HG03060 (cell line): ENCODE measurements at regions not wholly inside any gene's neighbourhood (a gene's known extent, or its start where the extent isn't known, plus 50 kb on each side); places are given as distances from the start of the nearest gene placed in this dataset.
A peak's percentile ranks its signal among the peaks of the same experiment; 100 is the strongest.

Experiments
- ATAC-seq: cut with Tn5 transposase; IDR thresholded peaks from one replicate; pipeline ENCODE4 v1.9.1; 2021; ENCODE audit warnings: low read depth, moderate number of reproducible peaks; ENCODE audit not compliant: unreplicated experiment

DNA sequence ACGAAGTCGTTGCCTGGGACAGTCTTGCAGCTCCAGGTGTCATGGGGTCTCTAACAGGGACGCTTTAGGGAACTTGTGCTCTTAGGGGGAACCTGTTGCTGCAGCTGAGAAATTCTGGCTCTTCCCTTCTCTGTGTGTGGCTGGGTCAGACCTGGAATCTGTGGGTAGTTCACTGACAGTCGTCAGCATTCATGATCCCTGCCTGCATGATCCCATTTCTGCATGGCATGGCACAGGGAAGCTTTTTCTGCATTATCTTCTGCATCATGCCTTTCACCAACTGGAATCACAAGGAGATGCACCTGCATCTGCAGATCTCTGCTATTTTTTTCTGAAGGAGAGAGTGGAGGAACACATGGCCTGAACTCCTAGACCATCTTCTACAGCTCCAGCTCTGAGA, 85.6 kb downstream of the SOX9 start:
- ATAC-seq = no peak

DNA sequence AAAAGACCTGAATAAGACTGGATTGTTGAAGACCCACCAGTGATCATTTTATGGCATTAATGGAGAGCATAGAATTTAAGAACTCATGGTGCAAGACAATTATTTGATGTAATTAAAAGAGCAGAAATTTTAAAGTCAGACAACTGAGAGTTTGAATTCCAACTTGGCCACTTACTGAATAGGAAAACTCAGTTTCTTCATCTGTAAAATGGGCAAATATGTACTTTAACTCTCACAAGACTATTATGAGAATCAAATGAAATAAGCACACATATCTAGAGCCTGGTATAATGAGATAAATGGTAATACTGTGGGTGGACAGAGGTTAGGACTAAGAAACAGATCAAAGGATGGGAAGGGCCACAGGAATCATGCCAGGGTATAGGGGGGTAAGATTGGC, 88.0 kb downstream of the SOX9 start:
- no peak for ATAC-seq

DNA sequence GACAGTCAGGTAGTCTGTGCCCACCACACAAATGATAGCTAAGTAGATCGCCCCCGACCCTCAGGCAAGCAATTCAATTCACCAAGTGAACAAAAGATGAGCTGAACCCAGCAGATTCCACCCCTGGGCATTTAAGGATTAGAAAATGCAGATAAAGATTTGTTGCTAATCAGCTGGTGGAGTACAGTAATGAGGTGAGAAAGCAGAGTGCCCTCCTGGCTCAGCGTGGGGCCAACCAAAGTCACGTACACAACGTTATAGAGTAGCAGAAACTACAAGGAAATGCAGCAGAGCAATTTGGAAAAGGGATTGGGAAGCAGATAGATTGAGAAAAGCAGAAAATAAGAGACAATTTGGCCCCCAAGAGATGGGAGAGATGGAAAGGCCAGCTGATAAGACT, 91.2 kb downstream of the SOX9 start:
- no peak for ATAC-seq

DNA sequence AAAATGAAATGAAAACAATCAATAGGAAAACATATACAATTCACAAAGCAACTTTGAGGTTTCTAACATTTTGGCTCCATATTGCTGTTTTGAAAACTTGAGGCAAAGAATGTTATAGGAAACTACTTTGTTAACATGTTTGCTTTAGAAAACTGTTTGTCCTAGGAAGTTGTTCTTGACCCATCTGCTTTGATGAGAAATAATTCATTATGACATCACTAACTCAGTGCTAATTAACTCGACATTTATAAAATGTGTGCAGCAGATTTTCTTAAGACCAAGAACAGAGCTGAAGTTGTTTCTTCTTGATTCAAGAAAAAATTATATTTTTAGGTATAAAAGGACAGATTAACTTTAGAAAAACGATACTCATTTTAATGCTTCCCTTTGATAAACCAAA, 94.7 kb downstream of the SOX9 start:
- no peak for ATAC-seq

DNA sequence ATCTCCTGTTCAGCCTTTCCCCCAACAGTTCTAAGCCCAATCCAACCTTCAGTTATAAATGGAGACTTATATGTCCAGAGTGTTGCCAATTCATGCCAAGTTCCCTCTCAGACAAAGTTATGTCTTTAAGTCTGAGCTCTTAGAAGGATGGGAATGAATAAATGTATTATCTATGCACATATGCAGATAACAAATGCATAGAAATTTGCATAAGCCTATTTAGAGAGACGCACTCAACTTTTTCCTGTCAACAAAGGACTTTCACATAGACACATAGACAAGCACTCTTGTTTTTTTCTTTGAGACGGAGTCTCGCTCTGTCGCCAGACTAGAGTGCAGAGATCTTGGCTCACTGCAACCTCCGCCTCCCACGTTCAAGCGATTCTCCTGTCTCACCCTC, 95.1 kb downstream of the SOX9 start:
- no peak for ATAC-seq

DNA sequence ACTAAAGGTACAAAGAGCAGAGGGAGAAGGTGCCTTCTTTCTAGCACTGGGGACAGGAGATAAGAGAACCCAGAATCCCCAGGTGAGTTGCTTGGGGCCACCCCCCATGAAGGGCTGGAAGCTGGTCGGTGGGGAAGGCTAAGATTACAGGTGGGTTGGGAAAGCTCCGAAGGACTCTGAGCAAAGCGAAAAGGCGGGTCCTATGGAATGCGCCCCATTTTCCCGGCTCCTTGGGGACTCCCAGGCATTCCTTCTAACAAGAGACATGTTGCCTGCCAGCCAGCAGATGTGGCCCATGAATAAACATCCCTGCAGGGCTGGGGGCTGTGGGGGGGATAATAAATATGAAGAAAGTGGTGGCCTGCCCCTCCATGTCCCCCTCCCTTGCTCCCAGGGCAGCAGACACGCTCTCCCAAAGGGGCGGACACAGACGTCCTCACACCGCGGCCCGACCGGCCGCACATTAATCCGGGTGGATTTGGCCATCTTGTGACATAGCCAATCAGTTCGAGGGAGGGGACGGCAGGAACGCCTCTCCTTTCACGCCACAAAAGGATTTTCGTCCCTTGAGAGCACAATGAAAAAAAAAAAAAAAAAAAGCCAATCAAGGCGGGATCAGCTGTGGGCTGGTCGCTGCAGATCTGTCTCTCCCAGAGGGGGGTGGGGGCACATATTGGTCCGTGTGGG, 98.5 kb downstream of the SOX9 start:
- ATAC-seq = no peak

DNA sequence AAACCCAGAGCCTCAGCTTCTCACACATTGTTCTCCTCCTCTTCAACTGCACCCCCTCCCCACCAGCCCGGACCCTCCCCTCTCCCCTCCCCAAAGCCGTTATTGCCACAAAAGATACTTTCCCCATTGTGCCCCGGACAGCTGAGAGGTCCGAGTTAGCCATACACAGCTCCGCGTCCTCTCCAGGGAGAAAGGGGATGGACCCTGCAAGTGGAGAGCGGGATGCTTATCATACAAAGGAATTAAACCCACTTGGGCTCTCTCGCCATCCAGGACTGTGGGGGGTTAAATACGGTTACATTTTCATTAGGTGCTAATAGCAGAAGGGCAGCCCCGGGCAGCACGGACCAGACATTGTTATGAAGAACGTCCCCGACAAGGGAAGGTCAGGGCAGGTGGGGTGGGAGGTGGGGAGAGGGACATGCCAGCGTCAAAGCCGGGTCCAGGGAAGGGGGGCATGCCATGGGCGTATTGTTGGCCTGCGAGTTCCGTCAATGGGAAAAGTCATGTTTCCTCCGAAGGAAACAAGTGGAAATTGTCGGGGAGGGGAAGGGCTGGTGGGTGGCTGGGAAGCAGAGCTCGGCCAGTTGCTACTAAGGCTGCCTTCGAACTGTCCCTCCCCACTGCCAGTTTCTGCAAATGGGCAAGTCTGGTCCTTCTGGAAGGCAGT, 99.1 kb downstream of the SOX9 start:
- no peak for ATAC-seq

DNA sequence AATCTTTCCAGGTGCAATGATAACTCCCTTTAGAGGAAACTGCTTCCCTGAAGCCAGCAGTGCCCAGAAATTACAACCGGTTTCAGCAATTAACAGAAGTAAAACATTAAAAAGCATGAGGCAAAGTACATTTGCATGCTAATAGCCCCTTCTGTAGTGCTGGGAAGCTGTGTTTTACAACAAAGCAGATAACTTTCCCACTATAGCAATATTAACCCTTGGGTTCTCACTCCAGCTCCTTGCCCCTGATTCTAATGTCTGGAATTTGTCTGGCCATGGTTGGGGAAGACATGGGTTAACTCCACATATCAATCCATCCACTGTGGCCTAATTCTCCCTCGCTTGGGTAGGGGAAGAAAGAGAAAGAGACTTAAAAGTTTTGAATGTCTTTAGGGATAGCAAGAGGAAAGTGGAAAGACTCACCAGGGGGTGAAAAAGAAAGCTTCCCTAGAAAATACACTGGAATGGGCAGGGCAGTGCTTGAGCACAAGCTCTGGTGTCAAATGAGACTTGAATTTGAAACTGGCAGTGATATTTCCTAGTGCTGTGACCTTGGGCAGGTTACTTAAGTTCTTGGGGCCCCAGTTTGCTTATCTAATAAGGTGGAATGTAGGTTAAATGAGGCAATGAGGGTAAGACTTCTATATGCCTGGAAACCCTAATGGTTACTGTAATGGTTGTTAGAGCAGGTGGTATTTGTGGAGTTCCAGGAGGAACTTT, 102.0 kb downstream of the SOX9 start:
- ATAC-seq = no peak

DNA sequence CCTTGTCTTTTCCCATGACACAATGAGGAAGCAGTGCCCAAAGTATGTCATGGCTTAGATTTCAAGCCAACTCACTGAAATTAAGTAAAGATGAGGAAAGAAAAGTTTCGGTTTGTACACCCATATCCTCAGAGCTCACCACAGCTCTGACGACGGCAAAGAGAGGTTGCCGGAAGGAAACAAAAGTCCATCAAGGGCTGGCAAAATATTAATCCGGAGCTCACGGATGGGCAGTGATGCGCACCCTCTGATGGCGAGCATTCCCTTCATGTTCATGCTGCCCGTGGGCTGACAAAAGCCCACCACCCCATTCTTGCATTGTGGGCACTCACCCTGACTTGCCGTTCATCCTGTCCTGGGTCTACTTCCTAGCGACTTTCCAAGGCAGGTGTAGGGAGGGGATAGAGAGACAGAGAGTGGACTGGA, 103.1 kb downstream of the SOX9 start:
- ATAC-seq = no peak

DNA sequence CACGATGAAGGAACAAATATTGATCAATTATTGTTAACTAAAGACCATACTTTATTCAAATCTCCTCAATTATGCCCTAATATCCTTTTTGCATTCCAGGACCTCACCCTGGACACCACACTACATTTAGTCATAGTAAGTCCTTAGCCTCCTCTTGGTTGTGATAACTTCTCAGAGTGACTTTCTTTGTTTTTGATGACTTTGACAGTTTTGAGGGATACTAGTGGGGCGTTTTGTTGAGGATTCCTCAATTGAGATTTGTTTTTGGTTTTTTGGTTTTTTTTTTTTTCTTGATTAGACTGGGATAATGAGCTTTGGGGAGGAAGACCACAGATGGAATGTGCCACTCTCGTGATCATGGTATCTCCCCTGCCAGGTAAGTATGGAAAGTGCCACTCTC, 105.5 kb downstream of the SOX9 start:
- no peak for ATAC-seq

DNA sequence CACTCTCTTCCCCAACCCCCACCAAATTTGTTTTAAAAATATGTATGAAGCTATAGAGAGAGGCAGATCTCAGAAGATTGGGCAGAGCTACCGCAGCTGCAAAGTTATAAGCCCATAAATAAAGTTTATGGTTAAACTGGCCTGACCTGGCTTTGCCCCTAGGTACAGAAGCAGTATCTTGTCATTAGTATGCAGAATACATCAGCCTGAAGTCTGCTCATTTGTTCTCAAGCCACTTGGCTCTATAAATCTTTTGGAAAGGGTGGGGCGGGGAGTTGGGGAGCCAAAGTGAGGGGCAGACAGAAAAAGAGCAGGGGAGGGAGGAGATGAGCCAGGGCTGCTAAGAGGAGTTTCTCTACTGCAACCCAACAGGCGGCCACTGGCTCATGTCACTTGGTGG, 113.2 kb downstream of the SOX9 start:
- ATAC-seq = no peak

DNA sequence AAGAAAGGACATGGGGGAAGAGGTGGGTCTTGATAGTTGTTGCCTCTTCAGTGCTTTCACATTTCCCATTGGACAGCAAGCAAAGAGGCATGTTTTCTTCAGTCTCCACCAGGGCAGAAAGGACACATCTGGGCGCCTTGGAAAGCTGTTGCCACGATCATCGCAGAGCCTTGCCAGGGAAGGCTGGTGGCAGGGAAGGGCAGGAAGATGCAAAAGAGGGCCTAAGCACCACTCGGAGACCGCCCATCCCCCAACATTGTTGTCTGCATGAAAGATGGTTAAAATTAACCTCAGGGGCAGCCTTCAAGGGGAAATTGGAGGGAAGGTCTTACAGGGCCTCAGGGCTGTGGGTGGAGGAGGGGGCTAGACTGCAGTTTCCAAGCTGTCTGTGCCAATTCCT, 114.2 kb downstream of the SOX9 start:
- no peak for ATAC-seq

DNA sequence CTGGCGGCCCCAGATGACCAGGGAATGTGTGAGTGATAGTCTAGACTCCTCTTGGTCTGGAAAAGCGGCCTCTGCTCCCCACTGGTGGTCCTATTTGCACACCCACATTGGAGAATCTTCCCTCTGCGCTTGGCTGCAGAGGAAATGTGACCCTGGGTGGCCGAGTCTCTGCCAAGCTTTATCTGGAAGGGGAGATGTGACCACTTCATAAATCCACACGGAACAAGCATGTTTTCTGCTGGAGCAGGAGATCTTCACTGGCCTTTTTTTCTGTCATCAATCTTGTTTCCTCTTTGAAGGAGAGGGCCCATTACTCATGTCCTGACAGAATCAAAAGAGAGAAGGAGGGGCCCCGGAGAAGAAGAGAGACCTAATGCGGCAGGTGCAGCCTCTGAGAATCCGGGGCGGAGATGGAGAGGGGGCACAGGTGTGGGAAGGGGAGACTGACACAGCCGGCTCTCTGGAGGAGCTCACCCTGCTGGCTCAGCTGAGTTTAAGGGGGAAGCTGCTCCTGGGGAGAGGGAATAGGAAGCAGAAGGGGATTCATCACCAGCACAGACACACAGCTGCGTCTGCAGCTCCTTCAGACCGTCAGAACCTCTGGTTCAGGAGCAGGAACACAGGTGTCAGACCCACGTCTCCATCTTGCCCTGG, 116.3 kb downstream of the SOX9 start:
- ATAC-seq = no peak

DNA sequence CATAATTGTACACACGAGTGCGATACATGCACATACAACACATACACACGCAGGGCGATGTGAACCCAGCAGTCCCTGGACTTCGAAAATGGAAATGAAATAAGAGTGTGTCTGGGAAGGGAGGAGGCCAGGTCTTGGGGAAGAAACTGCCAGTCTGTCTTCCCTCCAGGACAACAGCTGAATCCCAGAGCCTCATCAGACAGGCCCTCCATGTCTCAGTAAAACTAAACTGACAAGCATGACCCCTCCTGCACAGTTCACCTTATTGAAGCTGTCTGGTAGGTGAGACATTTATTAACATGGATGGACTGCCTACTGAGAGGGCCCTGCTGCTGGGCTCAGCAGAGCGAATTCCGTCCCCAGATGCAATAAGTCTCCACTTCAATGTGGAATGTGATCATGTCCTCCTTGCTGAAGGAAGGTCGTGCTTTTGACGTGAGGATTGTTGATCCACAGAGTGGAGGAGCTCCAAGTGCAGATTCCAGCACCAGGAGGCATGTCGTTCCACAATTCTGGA, 117.4 kb downstream of the SOX9 start:
- ATAC-seq = no peak

DNA sequence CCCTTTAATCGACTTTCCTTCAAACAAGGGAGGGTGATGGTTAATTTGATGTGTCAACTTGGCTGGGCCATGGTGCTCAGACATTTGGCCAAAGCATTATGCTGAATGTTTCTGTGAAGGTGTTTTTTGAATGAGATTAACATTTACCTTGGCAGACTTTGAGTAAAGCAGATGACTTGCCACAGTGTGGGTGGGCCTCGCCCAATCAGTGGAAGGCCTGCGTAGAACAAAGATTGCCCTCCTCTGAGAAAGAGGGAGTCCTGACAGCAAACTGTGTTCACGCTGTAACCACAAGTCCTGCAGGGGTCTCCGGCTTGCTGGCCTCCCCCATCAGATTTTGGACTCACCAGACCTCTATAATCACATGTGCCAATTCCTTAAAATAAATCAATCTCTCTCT, 118.7 kb downstream of the SOX9 start:
- ATAC-seq = no peak

DNA sequence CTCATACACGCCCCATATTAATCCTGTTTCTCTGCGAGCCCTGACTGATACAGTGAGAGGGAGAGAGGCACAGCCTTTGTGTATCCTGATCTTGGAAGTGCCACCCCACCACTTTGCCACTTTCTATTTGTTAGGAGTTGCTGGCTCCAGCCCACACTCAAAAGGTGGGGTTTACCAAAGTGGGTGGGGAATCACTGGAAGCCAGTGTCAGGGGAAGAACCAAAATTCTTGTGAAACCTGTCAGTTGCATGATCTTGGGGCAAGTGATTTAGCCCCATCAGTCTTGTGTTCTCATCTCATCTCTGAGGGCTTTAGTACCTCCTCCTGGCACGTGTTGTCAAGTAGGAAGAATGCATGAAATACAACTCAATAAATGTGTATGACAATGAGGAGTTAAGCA, 119.5 kb downstream of the SOX9 start:
- peak; percentile 63 for ATAC-seq

DNA sequence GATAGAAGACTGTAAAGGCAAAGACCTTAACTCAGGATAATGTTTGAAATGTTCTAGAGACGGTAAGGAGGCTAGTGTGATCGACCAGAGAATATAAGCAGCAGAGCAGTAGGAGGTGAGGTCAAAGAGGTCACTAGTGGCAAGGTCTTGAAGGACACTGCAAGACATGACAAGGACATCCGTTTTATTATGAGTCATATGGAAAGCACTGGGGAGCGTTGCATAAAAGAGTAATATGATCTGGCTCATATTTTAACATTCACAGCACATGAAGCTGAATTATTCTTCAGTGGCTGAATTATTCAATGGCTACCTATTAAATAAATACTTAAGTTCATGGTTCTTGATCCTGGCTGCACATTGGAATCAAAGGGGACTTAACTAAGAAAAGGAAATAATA, 123.7 kb downstream of the SOX9 start:
- no peak for ATAC-seq

DNA sequence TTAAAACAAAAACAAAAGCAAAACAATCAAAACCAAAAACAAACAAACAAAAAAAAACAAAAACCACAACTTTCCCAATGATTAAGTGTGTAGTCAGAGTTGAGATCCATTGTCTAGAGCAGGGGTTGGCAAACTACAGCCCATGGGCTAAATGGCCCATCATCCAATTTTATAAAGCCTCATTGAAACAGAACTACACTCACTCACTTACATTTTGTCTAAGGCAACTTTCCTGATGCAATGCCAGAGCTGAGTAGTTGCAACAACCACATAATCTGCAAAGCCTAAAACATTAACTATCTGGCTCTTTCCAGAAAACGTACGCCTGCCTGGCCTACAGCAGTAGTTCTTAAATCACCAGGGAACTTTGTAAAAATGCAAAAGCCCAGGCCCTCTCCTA, 124.1 kb downstream of the SOX9 start:
- no peak for ATAC-seq

DNA sequence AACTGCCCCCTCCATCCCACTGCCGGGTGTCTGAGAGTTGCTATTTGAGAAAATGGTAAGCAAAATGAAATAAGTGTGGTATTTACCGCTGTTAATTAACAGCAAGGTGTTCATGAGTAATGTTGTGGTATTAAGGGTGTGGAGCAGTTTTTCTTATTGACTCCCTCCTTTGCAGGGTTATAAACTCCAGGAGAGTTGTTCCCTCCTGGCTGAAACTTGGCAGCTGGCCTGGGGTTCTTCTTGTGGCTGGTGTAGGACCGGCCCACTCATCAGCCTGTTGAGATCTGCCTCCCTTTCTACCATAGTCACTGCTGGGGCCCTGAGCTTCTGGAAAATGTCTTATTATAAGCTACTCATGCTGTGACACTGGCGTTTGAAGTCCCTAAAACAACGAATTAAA, 128.6 kb downstream of the SOX9 start:
- ATAC-seq = no peak

DNA sequence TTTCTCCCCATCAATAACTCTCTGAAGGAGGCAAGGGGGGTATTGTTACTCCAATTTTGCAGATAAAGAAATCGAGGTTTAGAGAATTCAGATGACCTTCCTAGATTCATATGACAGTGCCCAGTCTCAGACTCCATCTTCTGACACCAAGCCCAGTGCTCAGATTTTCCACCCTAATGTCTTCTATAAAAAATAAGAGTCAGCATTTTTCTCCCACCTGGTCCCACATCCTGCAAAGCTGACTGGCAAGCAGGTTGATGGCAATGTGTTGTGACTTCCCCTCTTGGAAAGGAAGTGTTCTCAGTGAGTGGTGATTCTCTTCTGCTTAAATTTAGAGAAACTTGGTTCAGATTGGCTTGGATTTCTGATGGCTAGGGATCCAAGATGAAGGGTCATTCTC, 129.4 kb downstream of the SOX9 start:
- ATAC-seq = no peak

DNA sequence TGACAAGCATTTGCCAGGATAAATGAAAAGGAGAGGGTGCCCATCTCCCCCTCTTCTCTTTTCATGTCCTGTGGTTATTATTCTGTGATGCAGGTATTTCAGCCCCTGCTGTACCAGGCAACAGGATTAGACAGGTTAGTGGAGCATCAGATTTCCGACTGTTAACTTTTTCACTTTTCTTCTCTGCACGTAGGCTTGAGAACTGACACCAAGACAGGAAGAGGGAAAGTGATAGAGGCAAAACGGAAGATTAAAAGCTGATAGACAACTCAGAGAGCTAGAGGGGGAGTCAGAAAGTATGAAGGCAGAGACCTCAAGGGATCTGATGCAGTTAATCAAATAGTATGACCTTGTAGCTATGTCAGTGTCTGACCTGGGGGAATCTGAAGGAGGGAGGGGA, 132.8 kb downstream of the SOX9 start:
- no peak for ATAC-seq
